NCI-H82 (cell line): ENCODE measurements at regions not wholly inside any gene's neighbourhood (a gene's known extent, or its start where the extent isn't known, plus 50 kb on each side); places are given as distances from the start of the nearest gene placed in this dataset.

Experiments
- DNase-seq: peaks from one replicate; lab custom pipeline; 2025; lab: John Stamatoyannopoulos, UW

- DNase-seq = no peak
Measured at GRCh38 chr18:78113136-78113939, 863.7 kb downstream of the GALR1 start.

- DNase-seq = no peak
Measured at GRCh38 chr18:78113940-78114251, 864.2 kb downstream of the GALR1 start.

GRCh38 chr18:78115896-78116561, 863.6 kb upstream of the SALL3 start:
- DNase-seq = no peak

GRCh38 chr18:78123144-78123909, 856.3 kb upstream of the SALL3 start:
- no peak for DNase-seq

GRCh38 chr18:78123926-78124797, 855.5 kb upstream of the SALL3 start:
- DNase-seq = no peak

- no peak for DNase-seq
Measured at GRCh38 chr18:78125206-78125896, 854.3 kb upstream of the SALL3 start.

GRCh38 chr18:78126106-78126505, 853.5 kb upstream of the SALL3 start:
- no peak for DNase-seq

- DNase-seq = peak; percentile 14
Measured at GRCh38 chr18:78126536-78126935, 853.1 kb upstream of the SALL3 start.

- no peak for DNase-seq
Measured at GRCh38 chr18:78127041-78127440, 852.6 kb upstream of the SALL3 start.

GRCh38 chr18:78128004-78128403, 851.6 kb upstream of the SALL3 start:
- DNase-seq = no peak

GRCh38 chr18:78129260-78129659, 850.4 kb upstream of the SALL3 start:
- no peak for DNase-seq

- DNase-seq = no peak
Measured at GRCh38 chr18:78130232-78131195, 849.1 kb upstream of the SALL3 start.

GRCh38 chr18:78133729-78134128, 845.9 kb upstream of the SALL3 start:
- no peak for DNase-seq

- DNase-seq = no peak
Measured at GRCh38 chr18:78136986-78137385, 842.6 kb upstream of the SALL3 start.

GRCh38 chr18:78138983-78139496, 840.6 kb upstream of the SALL3 start:
- DNase-seq = no peak

GRCh38 chr18:78140294-78140693, 839.3 kb upstream of the SALL3 start:
- no peak for DNase-seq

GRCh38 chr18:78144669-78145068, 834.9 kb upstream of the SALL3 start:
- DNase-seq = no peak

- DNase-seq = no peak
Measured at GRCh38 chr18:78145096-78145495, 834.5 kb upstream of the SALL3 start.

GRCh38 chr18:78146136-78147085, 833.2 kb upstream of the SALL3 start:
- no peak for DNase-seq
